ENCODE measurements at regions not wholly inside any gene's neighbourhood (a gene's known extent, or its start where the extent isn't known, plus 50 kb on each side); places are given as distances from the start of the nearest gene placed in this dataset.
"Not testable (repeated sequence)": the region's sequence is repeated elsewhere in the genome, so short reads cannot be mapped to it uniquely, and the experiment has no call there.

DNA sequence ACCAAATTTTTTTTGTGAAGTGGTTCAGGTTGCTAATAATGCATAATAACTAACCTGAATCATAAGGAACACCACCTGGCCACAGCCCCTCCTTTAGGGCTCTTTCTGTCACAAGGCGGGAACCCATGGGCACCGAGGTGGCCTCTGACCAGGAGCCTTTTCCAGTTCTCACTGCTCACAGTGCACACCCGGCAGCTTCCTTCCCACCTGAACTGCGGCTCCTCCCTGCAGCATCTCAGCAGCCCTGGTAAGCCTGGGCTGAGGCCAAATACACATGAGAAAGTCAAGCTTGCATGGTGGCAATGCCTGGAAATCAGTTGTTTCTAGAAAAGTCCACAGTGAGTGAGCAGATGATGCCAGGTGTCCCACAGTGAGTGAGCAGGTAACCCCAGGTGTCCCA, 77.6 kb upstream of the SNTG2 start:
- intact Hi-C loops (cut with micrococcal nuclease) = no loop called here
- no peaks in the 10 kb centered on the region for H3K36me3 Mint-ChIP-seq (ENCODE audit: low read depth)

GRCh38 chr2:871926-872680, 78.5 kb upstream of the SNTG2 start:
- H3K4me1 Mint-ChIP-seq (ENCODE audit: low read depth) = no peaks in the 10 kb centered on the region
- H3K36me3 Mint-ChIP-seq (ENCODE audit: low read depth) = no peaks in the 10 kb centered on the region
- DNase-seq (ENCODE audit: low spot score) = no peak
- H3K27ac Mint-ChIP-seq = no peak overlapping the region
- no peaks in the 10 kb centered on the region for H3K9me3 Mint-ChIP-seq
- no peak overlapping the region for H3K4me3 Mint-ChIP-seq
- no peaks in the 10 kb centered on the region for H3K27me3 Mint-ChIP-seq (ENCODE audit: insufficient read depth)
- intact Hi-C loops (cut with micrococcal nuclease) = no loop called here

More for the DNA sequence above, 77.6 kb upstream of the SNTG2 start:
- no peak overlapping the region for H3K4me3 Mint-ChIP-seq
- H3K4me1 Mint-ChIP-seq (ENCODE audit: low read depth) = no peaks in the 10 kb centered on the region
- H3K9me3 Mint-ChIP-seq = no peaks in the 10 kb centered on the region
- no peak overlapping the region for H3K27ac Mint-ChIP-seq
- H3K27me3 Mint-ChIP-seq (ENCODE audit: insufficient read depth) = no peaks in the 10 kb centered on the region
- no peak for DNase-seq (ENCODE audit: low spot score)

- no peak for DNase-seq (ENCODE audit: low spot score)
- H3K27ac Mint-ChIP-seq = no peak overlapping the region
- no peaks in the 10 kb centered on the region for H3K36me3 Mint-ChIP-seq (ENCODE audit: low read depth)
- H3K4me3 Mint-ChIP-seq = no peak overlapping the region
- H3K4me1 Mint-ChIP-seq (ENCODE audit: low read depth) = no peaks in the 10 kb centered on the region
- intact Hi-C loops (cut with micrococcal nuclease) = no loop called here
- no peaks in the 10 kb centered on the region for H3K9me3 Mint-ChIP-seq
- no peaks in the 10 kb centered on the region for H3K27me3 Mint-ChIP-seq (ENCODE audit: insufficient read depth)
Observed at GRCh38 chr2:871175-871727, 79.4 kb upstream of the SNTG2 start.

- no peaks in the 10 kb centered on the region for H3K36me3 Mint-ChIP-seq (ENCODE audit: low read depth)
- H3K4me1 Mint-ChIP-seq (ENCODE audit: low read depth) = no peaks in the 10 kb centered on the region
- no peaks in the 10 kb centered on the region for H3K9me3 Mint-ChIP-seq
- no peak overlapping the region for H3K4me3 Mint-ChIP-seq
- intact Hi-C loops (cut with micrococcal nuclease) = no loop called here
- no peaks in the 10 kb centered on the region for H3K27me3 Mint-ChIP-seq (ENCODE audit: insufficient read depth)
- no peak overlapping the region for H3K27ac Mint-ChIP-seq
- DNase-seq (ENCODE audit: low spot score) = no peak
Observed at GRCh38 chr2:870426-870825, 80.2 kb upstream of the SNTG2 start.

- no peaks in the 10 kb centered on the region for H3K4me1 Mint-ChIP-seq (ENCODE audit: low read depth)
- no peak overlapping the region for H3K4me3 Mint-ChIP-seq
- H3K9me3 Mint-ChIP-seq = no peaks in the 10 kb centered on the region
- no peak overlapping the region for H3K27ac Mint-ChIP-seq
- DNase-seq (ENCODE audit: low spot score) = no peak
- H3K36me3 Mint-ChIP-seq (ENCODE audit: low read depth) = no peaks in the 10 kb centered on the region
- no peaks in the 10 kb centered on the region for H3K27me3 Mint-ChIP-seq (ENCODE audit: insufficient read depth)
- intact Hi-C loops (cut with micrococcal nuclease) = no loop called here
Observed at GRCh38 chr2:869894-870293, 80.8 kb upstream of the SNTG2 start.

DNA sequence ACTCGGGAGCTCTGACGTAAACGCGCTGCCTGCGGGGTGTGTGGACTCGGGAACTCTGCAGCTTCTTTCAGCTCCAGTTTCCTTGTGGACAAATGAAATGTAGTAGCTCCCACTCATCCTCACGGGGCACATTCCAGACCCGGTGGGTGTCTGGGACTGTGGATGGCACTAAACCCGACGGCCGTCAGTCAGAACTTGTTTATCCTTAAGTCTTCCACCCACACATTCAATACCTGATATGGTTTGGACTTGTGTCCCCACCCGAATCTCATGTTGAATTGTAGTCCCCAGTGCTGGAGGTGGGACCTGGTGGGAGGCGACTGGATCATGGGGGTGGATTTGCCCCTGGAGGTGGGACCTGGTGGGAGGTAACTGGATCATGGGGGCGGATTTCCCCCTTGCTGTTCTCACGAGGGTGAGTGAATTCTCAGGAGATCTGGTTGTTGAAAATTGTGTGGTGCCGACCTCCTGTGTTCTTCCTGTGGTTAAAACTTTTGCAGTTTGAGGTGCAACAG, 81.2 kb upstream of the SNTG2 start:
- intact Hi-C loops (cut with micrococcal nuclease) = no loop called here
- H3K36me3 Mint-ChIP-seq (ENCODE audit: low read depth) = no peaks in the 10 kb centered on the region
- no peak overlapping the region for H3K4me3 Mint-ChIP-seq
- H3K27me3 Mint-ChIP-seq (ENCODE audit: insufficient read depth) = no peaks in the 10 kb centered on the region
- no peaks in the 10 kb centered on the region for H3K4me1 Mint-ChIP-seq (ENCODE audit: low read depth)
- H3K9me3 Mint-ChIP-seq = no peaks in the 10 kb centered on the region
- no peak overlapping the region for H3K27ac Mint-ChIP-seq
- no peak for DNase-seq (ENCODE audit: low spot score)

- H3K4me1 Mint-ChIP-seq (ENCODE audit: low read depth); H3K27ac Mint-ChIP-seq; H3K27me3 Mint-ChIP-seq (ENCODE audit: insufficient read depth); H3K36me3 Mint-ChIP-seq (ENCODE audit: low read depth); DNase-seq (ENCODE audit: low spot score); H3K4me3 Mint-ChIP-seq; intact Hi-C loops (cut with micrococcal nuclease); H3K9me3 Mint-ChIP-seq: not testable (repeated sequence)
Observed at GRCh38 chr2:868857-869256, 81.8 kb upstream of the SNTG2 start.

DNA sequence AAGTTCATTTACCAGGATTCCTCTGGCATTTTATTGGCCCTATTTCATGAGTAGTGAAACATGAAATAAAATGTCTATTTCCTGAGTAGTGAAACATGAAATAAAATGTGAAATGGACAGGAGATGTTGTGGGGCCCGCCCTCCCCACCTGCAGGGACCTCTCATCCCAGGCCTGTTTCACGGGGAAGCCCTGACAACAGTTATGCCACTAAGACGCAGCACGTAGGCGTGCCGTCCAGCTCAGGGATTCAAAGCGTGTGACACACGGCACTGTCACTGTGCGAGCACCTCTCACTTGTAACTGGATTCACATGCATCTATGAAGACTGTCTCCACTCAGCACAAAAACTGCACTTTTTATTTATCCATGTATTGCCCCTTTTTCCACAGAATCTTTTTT, 83.4 kb upstream of the SNTG2 start:
- H3K27me3 Mint-ChIP-seq (ENCODE audit: insufficient read depth) = no peaks in the 10 kb centered on the region
- no peak for DNase-seq (ENCODE audit: low spot score)
- H3K27ac Mint-ChIP-seq = no peak overlapping the region
- H3K4me1 Mint-ChIP-seq (ENCODE audit: low read depth) = no peaks in the 10 kb centered on the region
- H3K36me3 Mint-ChIP-seq (ENCODE audit: low read depth) = no peaks in the 10 kb centered on the region
- no peak overlapping the region for H3K4me3 Mint-ChIP-seq
- intact Hi-C loops (cut with micrococcal nuclease) = no loop called here
- no peaks in the 10 kb centered on the region for H3K9me3 Mint-ChIP-seq

DNA sequence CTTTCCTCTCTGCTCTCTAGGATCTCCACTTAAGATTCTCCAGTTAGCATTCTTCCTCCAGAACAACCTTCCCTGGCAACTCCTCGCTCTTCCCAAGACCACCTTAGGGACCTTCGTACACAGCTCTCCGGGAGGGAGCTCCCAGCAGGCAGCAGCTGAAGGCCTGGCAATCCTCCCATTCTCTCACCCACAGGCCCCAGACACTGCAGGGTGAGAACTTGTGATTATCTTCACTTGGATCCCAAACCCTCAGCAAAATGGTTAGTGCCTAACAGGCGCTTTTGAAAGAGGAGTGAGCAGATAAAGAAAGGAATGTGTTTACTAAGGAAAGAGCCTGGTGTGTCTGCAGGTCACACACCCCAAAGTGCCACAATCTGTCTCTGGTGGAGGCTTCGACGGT, 83.8 kb upstream of the SNTG2 start:
- no peaks in the 10 kb centered on the region for H3K27me3 Mint-ChIP-seq (ENCODE audit: insufficient read depth)
- H3K4me3 Mint-ChIP-seq = no peak overlapping the region
- no peak overlapping the region for H3K27ac Mint-ChIP-seq
- no peaks in the 10 kb centered on the region for H3K9me3 Mint-ChIP-seq
- H3K36me3 Mint-ChIP-seq (ENCODE audit: low read depth) = no peaks in the 10 kb centered on the region
- intact Hi-C loops (cut with micrococcal nuclease) = no loop called here
- H3K4me1 Mint-ChIP-seq (ENCODE audit: low read depth) = no peaks in the 10 kb centered on the region
- DNase-seq (ENCODE audit: low spot score) = no peak

- intact Hi-C loops (cut with micrococcal nuclease) = no loop called here
- Mint-ChIP-seq H3K9me3 (no peaks in the 10 kb centered on the region), H3K4me1 (ENCODE audit: low read depth) (no peaks in the 10 kb centered on the region), H3K4me3 (no peak overlapping the region), H3K27me3 (ENCODE audit: insufficient read depth) (no peaks in the 10 kb centered on the region), H3K27ac (no peak overlapping the region), H3K36me3 (ENCODE audit: low read depth) (no peaks in the 10 kb centered on the region)
- DNase-seq (ENCODE audit: low spot score) = no peak
Observed at GRCh38 chr2:866009-866680, 84.5 kb upstream of the SNTG2 start.

DNA sequence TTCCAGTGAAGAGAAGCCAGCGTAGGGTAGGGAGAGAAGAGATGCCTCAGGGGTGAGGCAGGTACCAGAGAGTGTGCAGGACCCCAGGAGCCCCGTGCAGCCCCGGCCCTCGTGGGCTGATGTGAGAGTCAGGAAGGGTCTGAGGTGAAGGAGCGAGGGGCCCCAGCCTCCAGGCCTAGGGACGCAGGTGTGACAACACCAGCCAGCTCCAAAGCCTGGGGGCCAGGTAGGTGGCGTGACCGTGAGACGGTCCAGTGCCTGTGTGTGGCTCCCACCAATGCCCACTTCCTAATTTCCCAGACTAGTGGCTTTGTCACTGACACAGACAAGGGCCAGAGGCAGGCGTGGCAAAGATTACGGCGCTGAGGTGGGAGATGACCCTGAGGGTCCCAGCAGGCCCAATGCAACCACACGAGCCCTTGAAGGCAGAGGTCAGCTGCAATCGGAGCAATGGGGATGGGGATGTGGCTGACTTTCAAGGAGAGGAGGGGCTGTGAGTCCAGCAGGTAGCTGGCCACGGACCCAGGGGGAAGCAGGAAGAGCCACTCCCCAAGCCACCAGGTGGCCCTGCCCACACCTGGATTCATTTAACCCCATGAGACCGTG, 86.0 kb upstream of the SNTG2 start:
- no peaks in the 10 kb centered on the region for H3K27me3 Mint-ChIP-seq (ENCODE audit: insufficient read depth)
- H3K36me3 Mint-ChIP-seq (ENCODE audit: low read depth) = no peaks in the 10 kb centered on the region
- H3K27ac Mint-ChIP-seq = no peak overlapping the region
- H3K4me1 Mint-ChIP-seq (ENCODE audit: low read depth) = no peaks in the 10 kb centered on the region
- H3K4me3 Mint-ChIP-seq = no peak overlapping the region
- H3K9me3 Mint-ChIP-seq = no peaks in the 10 kb centered on the region
- no peak for DNase-seq (ENCODE audit: low spot score)
- intact Hi-C loops (cut with micrococcal nuclease) = no loop called here

- no peaks in the 10 kb centered on the region for H3K27me3 Mint-ChIP-seq (ENCODE audit: insufficient read depth)
- no peak overlapping the region for H3K4me3 Mint-ChIP-seq
- no peaks in the 10 kb centered on the region for H3K4me1 Mint-ChIP-seq (ENCODE audit: low read depth)
- no peaks in the 10 kb centered on the region for H3K36me3 Mint-ChIP-seq (ENCODE audit: low read depth)
- H3K9me3 Mint-ChIP-seq = no peaks in the 10 kb centered on the region
- intact Hi-C loops (cut with micrococcal nuclease) = no loop called here
- DNase-seq (ENCODE audit: low spot score) = no peak
- H3K27ac Mint-ChIP-seq = no peak overlapping the region
Observed at GRCh38 chr2:863732-864450, 86.8 kb upstream of the SNTG2 start.
